ENCODE measurements at regions not wholly inside any gene's neighbourhood (a gene's known extent, or its start where the extent isn't known, plus 50 kb on each side); places are given as distances from the start of the nearest gene placed in this dataset.

- Histone ChIP-seq H3K9me3 (ENCODE audit: low read depth, low read length) (no peaks in the 10 kb centered on the region), H3K27ac (no peak overlapping the region), H3K9ac (ENCODE audit: insufficient read length) (no peak overlapping the region), H3K36me3 (ENCODE audit: insufficient read depth, low read length) (no peaks in the 10 kb centered on the region), H3K4me3 (no peak overlapping the region)
- TF ChIP-seq EZH2 (IDR thresholded peaks at IDR 0.05) = no peak
- no peak for TF ChIP-seq POLR2AphosphoS5 (IDR thresholded peaks at IDR 0.05; ENCODE audit: borderline replicate concordance, low read depth, low read length)
- no peak for TF ChIP-seq FOXP2 (optimal IDR thresholded peaks at IDR 0.05; ENCODE audit: control extremely low read depth, extremely low read length, insufficient read depth)
- no peak for DNase-seq (ENCODE audit: low read depth, low spot score)
Measured at GRCh38 chr13:33761740-33762139, 56.2 kb upstream of the RFC3 start.

- Histone ChIP-seq H3K27ac (no peak overlapping the region), H3K9me3 (ENCODE audit: low read depth, low read length) (no peaks in the 10 kb centered on the region), H3K4me3 (no peak overlapping the region), H3K9ac (ENCODE audit: insufficient read length) (no peak overlapping the region), H3K36me3 (ENCODE audit: insufficient read depth, low read length) (no peaks in the 10 kb centered on the region)
- DNase-seq (ENCODE audit: low read depth, low spot score) = no peak
- TF ChIP-seq POLR2AphosphoS5 (IDR thresholded peaks at IDR 0.05; ENCODE audit: borderline replicate concordance, low read depth, low read length) (no peak), EZH2 (IDR thresholded peaks at IDR 0.05) (no peak), FOXP2 (optimal IDR thresholded peaks at IDR 0.05; ENCODE audit: control extremely low read depth, extremely low read length, insufficient read depth) (no peak)
Measured at GRCh38 chr13:33763021-33763420, 54.9 kb upstream of the RFC3 start.

GRCh38 chr13:33764716-33765115 lies 53.2 kb upstream of the RFC3 start:
- H3K9me3 ChIP-seq (ENCODE audit: low read depth, low read length) = no peaks in the 10 kb centered on the region
- H3K36me3 ChIP-seq (ENCODE audit: insufficient read depth, low read length) = no peaks in the 10 kb centered on the region
- no peak for DNase-seq (ENCODE audit: low read depth, low spot score)
- TF ChIP-seq EZH2 (IDR thresholded peaks at IDR 0.05) = no peak
- no peak for TF ChIP-seq POLR2AphosphoS5 (IDR thresholded peaks at IDR 0.05; ENCODE audit: borderline replicate concordance, low read depth, low read length)
- no peak for TF ChIP-seq FOXP2 (optimal IDR thresholded peaks at IDR 0.05; ENCODE audit: control extremely low read depth, extremely low read length, insufficient read depth)
- no peak overlapping the region for H3K27ac ChIP-seq
- no peak overlapping the region for H3K4me3 ChIP-seq
- H3K9ac ChIP-seq (ENCODE audit: insufficient read length) = no peak overlapping the region

GRCh38 chr13:33766329-33767123 lies 51.4 kb upstream of the RFC3 start:
- H3K27ac ChIP-seq = no peak overlapping the region
- no peak for TF ChIP-seq EZH2 (IDR thresholded peaks at IDR 0.05)
- TF ChIP-seq FOXP2 (optimal IDR thresholded peaks at IDR 0.05; ENCODE audit: control extremely low read depth, extremely low read length, insufficient read depth) = no peak
- no peak for TF ChIP-seq POLR2AphosphoS5 (IDR thresholded peaks at IDR 0.05; ENCODE audit: borderline replicate concordance, low read depth, low read length)

GRCh38 chr13:33767140-33767539 lies 50.8 kb upstream of the RFC3 start:
- TF ChIP-seq POLR2AphosphoS5 (IDR thresholded peaks at IDR 0.05; ENCODE audit: borderline replicate concordance, low read depth, low read length) = no peak
- no peak for TF ChIP-seq FOXP2 (optimal IDR thresholded peaks at IDR 0.05; ENCODE audit: control extremely low read depth, extremely low read length, insufficient read depth)
- H3K9ac ChIP-seq (ENCODE audit: insufficient read length) = no peak overlapping the region
- no peaks in the 10 kb centered on the region for H3K36me3 ChIP-seq (ENCODE audit: insufficient read depth, low read length)
- DNase-seq (ENCODE audit: low read depth, low spot score) = no peak
- H3K27ac ChIP-seq = no peak overlapping the region
- H3K4me3 ChIP-seq = no peak overlapping the region
- H3K9me3 ChIP-seq (ENCODE audit: low read depth, low read length) = no peaks in the 10 kb centered on the region

More at GRCh38 chr13:33766329-33767123, 51.4 kb upstream of the RFC3 start:
- Histone ChIP-seq H3K9me3 (ENCODE audit: low read depth, low read length) (no peaks in the 10 kb centered on the region), H3K9ac (ENCODE audit: insufficient read length) (no peak overlapping the region), H3K36me3 (ENCODE audit: insufficient read depth, low read length) (no peaks in the 10 kb centered on the region), H3K4me3 (no peak overlapping the region)
- no peak for DNase-seq (ENCODE audit: low read depth, low spot score)

Data from SK-N-MC (cell line).